ENCODE measurements at regions not wholly inside any gene's neighbourhood (a gene's known extent, or its start where the extent isn't known, plus 50 kb on each side); places are given as distances from the start of the nearest gene placed in this dataset.
A peak's percentile ranks its signal among the peaks of the same experiment; 100 is the strongest.

GRCh38 chr13:105961438-105961837 is 574.0 kb downstream of the EFNB2 start:
- DNase-seq = no peak

DNA sequence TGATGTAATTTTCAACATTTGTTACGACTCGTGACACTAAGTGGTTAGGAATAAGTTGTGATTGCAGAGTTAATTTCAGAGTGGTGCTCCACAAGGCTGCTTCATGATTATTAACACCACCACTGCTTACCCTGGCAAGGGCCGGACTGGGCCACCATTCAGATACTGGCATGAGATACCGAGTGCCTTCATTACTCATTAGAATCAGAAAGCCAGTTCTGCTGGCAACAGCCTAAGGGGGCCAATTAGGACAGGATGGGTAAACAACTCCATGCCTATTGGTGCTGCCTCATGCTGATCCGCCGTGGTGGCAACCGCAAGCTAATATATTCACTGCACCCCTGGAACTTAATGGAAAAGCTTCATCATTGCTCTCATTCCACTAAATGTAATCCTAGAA is 575.1 kb downstream of the EFNB2 start:
- DNase-seq = no peak

DNA sequence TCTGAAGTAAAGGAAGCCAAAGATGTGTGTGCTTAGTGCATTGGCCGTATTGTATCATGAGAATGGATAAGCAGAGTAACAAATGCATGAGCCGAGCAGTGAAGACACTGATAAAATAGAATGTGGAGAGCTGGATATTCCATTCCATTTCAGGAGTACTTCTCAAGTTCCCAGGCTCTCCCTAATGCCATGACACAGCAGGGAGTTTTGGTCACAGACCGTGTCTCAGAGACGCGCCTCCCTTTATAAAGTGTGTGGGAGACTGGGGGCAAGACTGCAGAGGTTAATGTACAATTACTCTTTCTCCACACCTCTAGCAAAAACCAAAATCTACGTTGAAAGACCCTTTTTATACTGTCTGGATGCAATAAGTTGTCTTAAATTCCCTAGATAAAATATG is 575.6 kb downstream of the EFNB2 start:
- DNase-seq = no peak

DNA sequence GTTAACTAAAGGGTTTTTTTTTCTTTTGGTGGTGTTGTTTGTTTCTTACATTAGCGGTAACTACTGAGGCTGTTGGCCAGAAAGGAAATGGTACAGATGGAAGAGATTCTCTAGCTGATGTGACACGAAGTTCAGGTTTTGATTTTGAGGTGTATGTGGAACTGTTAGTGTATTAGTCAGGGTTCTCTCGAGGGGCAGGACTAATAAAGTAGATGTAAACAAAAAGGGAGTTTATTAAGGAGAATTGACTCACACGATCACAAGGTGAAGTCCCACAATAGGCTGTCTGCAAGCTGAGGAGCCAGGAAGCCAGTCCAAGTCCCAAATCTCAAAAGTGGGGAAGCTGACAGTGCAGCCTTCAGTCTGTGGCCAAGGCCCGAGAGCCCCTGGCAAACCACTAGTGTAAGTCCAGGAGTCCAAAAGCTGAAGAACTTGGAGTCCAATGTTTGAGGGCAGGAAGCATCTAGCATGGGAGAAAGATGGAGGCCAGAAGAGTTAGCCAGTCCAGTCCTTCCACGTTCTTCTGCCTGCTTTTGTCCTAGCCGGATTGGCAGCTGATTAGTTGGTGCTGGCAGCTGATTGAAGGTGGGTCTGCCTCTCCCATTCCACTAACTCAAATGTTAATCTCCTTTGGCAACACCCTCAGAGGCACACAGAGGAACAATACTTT is 577.6 kb downstream of the EFNB2 start:
- no peak for DNase-seq

DNA sequence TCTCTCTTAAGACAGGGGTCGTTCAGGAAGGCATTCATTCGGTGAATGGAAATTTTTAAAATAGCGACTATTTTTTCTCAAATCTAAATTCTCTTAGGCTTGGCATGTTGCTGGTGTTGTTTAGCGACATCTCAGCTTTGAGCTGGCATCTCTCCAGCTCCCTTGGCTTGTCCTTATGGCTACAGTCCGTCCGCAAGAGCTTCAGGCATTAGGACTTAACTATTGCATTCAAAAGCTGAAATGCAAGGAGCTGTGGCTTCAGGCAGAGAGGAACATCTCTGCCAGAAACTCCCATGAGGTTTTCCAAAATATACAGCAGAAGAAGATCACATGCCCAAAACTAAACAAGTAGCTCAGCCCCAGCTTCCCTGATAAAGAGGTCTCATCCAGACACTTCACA is 578.5 kb downstream of the EFNB2 start:
- DNase-seq = no peak

- no peak for DNase-seq
Observed at GRCh38 chr13:105952973-105953290, 582.5 kb downstream of the EFNB2 start.

DNA sequence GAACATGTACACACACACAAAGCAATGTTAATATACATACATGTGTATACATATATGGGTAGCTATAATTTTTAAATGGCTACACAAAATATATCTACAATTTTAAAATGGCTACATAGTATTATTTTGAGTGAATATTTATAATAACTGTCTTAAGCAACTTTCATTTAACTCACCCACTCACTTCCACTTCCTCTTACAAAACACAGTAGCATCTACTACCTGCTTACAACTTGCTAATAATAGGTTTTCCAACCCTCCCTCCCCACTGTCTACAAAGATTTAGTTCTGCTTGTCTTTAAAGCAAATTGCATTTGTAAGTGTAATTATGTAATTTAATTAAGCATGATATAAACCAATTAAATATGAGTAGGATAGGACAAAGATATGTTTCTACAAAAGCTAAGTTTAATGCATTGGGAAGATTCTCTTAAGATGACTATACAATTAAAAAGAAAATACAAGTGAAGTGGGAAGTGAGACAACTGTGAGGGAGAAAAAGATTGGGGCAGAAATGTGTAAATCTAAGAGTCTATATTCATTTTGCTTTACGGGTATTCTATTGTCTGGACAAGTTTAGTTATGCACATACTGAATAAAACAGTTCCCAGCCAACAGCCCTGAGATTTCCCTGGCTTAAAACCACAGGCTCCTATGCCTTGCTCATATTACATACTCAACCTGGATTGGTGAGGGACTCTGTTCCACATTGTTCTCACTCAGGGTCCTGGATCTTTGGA is 583.1 kb downstream of the EFNB2 start:
- DNase-seq = no peak

DNA sequence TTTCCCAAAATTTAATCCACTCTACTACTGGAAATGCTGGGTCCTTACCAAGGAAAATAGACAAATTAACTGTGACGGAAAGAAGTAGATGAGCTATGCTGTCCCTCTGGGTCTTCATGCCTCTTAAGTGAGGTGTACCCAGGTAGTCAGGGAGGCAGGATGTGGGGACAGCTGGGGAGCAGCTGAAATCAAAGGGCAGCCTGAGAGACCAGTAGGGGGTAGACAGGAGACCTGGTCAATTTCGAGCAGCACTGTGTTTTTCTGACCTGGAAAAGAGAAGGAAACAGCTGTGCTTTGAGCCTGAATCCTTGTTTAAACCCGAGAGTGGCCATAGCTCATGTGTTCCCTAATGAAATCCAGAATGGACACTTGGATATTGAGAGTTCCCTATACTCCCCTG is 587.3 kb downstream of the EFNB2 start:
- no peak for DNase-seq

DNA sequence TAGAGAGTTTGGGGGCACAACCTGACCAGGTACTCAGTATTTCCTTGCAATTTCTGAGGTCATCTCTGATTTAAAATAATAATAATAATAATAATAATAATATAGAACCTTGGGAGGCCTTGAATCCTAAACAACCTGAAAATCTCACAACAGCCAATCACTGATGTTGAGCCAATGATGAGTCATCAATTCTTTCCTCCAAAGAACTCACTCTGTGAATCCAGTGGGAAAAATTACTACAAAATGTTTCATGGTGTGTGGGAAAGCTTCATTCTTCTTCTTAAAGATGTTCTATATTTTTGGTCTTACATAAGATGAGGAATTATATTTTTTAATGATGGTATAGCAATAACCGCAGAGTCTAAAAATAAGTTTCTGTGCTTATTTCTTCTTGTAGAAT is 594.6 kb downstream of the EFNB2 start:
- no peak for DNase-seq

- DNase-seq = no peak
Observed at GRCh38 chr13:105937451-105937850, 598.0 kb downstream of the EFNB2 start.

DNA sequence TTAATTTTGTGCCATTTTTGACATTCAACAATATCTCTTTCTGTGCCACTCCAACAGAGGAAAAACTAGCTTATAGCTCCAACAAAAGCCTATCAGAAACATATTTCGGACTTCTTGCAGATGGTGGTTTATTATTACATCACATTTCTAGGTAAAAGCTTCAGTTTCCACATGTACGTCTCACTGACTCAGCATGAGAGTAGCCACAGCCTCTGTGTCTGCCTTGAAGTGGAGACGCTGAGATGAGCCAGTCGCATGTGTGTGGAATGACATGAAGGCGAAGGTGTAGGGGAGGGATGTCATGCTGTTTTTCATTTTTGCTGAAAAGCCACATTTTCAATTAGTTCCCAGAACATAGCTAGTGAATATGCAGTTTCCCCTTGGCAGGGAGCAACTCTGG is 598.6 kb downstream of the EFNB2 start:
- no peak for DNase-seq

DNA sequence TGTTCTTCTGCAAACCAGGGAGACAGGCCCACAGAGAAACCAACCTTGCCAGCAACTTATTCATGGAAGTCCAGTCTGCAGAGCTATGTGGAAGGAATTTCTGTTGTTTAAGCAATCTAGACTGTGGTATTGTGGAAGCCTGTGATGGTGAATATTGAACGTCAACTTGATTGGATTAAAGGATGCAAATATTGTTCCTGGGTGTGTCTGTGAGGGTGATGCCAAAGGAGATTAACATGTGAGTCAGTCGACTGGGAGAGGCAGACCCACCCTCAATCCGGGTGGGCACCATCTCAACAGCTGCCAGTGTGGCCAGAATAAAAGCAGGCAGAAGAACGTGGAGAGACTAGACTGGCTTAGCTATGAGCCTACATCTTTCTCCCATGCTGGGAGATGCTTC is 606.0 kb downstream of the EFNB2 start:
- no peak for DNase-seq

GRCh38 chr13:105928901-105929300 is 606.6 kb downstream of the EFNB2 start:
- DNase-seq = no peak

- DNase-seq = no peak
Observed at GRCh38 chr13:105928048-105928447, 607.4 kb downstream of the EFNB2 start.

- DNase-seq = no peak
Observed at GRCh38 chr13:105925496-105925895, 610.0 kb downstream of the EFNB2 start.

- DNase-seq = no peak
Observed at GRCh38 chr13:105921711-105922110, 613.8 kb downstream of the EFNB2 start.

- DNase-seq = no peak
Observed at GRCh38 chr13:105920370-105920769, 615.1 kb downstream of the EFNB2 start.

DNA sequence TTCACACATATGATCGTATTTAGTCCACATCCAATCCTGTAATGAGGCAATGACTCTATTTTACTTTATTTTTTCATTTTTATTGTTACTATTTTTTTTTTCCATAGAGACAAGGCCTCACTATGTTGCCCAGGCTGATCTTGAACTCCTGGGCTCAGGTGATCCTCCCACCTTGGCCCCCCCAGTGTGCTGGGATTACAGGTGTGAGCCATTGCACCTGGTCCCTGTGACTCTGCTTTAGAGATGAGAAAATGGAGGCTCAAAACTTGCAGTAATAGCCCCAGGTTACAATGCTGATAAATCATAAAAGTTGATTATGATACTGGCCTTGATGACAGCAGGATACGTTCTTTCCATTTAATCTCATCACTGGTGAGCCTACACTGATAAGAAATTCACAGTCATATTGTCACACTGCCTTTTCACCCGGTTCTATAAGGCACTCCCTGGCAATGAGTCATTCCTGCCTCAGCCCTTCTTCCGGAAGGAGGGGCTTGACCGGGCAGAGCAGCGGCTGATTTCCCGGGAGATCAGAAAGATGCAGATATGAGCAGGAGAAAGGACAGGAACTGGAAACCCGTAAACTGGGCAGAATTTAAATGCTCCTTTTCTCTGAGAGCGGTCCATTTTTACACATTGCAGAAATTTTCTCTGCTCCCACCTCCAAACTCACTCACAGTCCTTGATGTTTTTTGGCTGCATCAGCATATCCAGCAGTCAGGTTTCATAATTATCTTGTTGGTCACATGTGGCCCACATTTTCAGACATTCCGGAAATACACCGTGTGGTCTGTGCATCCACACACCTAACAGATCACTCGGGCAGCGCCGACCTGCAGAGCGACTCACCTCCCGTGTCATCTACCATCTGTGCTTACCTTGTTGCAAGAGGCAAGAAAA is 616.4 kb downstream of the EFNB2 start:
- DNase-seq = no peak

- DNase-seq = no peak
Observed at GRCh38 chr13:105915146-105915850, 620.2 kb downstream of the EFNB2 start.

DNA sequence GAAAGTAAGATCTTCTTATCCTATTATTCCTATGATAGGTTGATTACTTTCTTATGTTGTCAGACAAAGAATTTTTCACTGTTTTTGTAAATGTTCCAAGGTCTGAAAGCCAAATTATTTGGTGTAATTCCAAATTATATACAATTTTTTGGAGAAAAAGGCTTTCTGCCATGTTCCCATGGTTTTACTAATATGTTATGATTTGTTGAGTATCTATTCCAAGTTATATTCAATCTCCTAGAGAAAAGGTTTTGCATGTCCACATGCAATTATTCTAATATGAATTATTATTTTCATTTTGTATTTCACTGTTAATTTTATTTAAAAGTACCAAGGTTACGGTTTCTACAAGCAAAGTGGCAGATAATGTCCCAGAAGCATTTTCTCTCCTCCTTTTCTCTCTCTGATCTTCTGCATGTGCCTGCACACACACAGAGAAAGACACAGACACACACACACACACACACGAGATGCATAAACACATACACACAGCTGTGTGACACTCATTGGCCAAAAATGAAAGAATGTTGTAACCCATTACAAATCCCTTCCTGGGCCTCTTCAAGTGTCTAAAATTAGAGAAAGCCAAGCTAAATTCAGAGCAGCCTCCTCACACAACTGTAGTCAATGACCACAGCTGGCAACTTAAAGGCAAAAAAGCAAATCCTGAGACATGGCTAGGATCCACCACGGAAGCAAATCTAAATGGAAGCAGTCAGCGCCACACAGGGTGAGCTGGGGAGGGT is 621.0 kb downstream of the EFNB2 start:
- DNase-seq = no peak

GRCh38 chr13:105908586-105908985 is 626.9 kb downstream of the EFNB2 start:
- DNase-seq = peak in 1 of 2 donors; percentile 17

- DNase-seq = no peak
Observed at GRCh38 chr13:105907319-105908019, 628.0 kb downstream of the EFNB2 start.
